RWPE2 (cell line): ENCODE measurements at regions not wholly inside any gene's neighbourhood (a gene's known extent, or its start where the extent isn't known, plus 50 kb on each side); places are given as distances from the start of the nearest gene placed in this dataset.
"Not testable (repeated sequence)": the region's sequence is repeated elsewhere in the genome, so short reads cannot be mapped to it uniquely, and the experiment has no call there.

Source experiments
- ATAC-seq: fragments of 200-7000 bp; cut with Tn5 transposase; 3 replicates; pipeline ENCODE4 v1.9.1; 2021; ENCODE audit warnings: low read depth
- DNase-seq: peaks from one replicate; pipeline ENCODE4 v3.0.0-alpha.2; 2020; ENCODE audit warnings: low spot score
- H3K27ac ChIP-seq: fragments of 450-650 bp; 2 replicates; pipeline ENCODE4 v1.5.1; 2017; ENCODE audit warnings: mild to moderate bottlenecking; ENCODE audit not compliant: poor library complexity, severe bottlenecking
- H3K27me3 ChIP-seq: fragments of 250-450 bp; sonication (Bioruptor Pico); 2 replicates; pipeline ENCODE4 v1.5.1; 2021; ENCODE audit warnings: mild to moderate bottlenecking, moderate library complexity; ENCODE audit not compliant: insufficient read depth, poor library complexity, severe bottlenecking
- H3K36me3 ChIP-seq: fragments of 250-450 bp; sonication (Bioruptor Pico); 2 replicates; pipeline ENCODE4 v1.5.1; 2020; ENCODE audit warnings: low read depth, mild to moderate bottlenecking, moderate library complexity
- H3K4me1 ChIP-seq: fragments of 250-450 bp; sonication (Bioruptor Pico); 2 replicates; pipeline ENCODE4 v1.5.1; 2021; ENCODE audit warnings: mild to moderate bottlenecking, moderate library complexity; ENCODE audit not compliant: insufficient read depth, poor library complexity, severe bottlenecking
- H3K4me3 ChIP-seq: fragments of 250-450 bp; sonication (Bioruptor Pico); 2 replicates; pipeline ENCODE4 v1.5.1; 2021; ENCODE audit warnings: mild to moderate bottlenecking, moderate library complexity; ENCODE audit not compliant: severe bottlenecking
- H3K9me3 ChIP-seq: fragments of 250-450 bp; sonication (Bioruptor Pico); 2 replicates; pipeline ENCODE4 v1.5.1; 2021; ENCODE audit warnings: mild to moderate bottlenecking, moderate library complexity; ENCODE audit not compliant: severe bottlenecking
- CTCF ChIP-seq: fragments of 450-650 bp; IDR thresholded peaks from one replicate; pipeline ENCODE4 v1.5.1; 2017; ENCODE audit warnings: mild to moderate bottlenecking, moderate library complexity; ENCODE audit not compliant: poor library complexity, severe bottlenecking

DNA sequence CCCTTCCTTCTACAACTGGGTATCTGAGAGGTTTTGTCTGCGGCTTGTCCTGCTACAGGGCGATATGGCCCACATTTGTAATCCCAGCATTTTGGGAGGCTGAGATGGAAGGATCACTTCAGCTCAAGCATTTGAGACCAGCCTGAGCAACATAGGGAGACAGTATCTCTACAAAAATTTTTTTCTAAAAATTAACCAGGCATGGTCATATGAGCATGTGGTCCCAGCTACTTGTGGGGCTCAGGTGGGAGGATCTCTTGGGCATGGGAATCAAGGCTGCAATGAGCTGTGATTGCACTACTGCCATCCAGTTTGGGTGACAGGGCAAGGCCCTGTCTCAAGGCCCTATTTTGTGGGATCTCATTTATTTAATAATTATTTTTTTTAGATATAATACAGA is 420.6 kb upstream of the PABPC4L start:
- no peaks in the 10 kb centered on the region for H3K27me3 ChIP-seq
- ATAC-seq (no peak), DNase-seq (no peak)
- H3K4me3 ChIP-seq = no peak overlapping the region
- no peak overlapping the region for H3K27ac ChIP-seq
- no peaks in the 10 kb centered on the region for H3K9me3 ChIP-seq
- peaks cover 8% of the 10 kb centered on the region for H3K4me1 ChIP-seq
- no peak for TF ChIP-seq CTCF
- H3K36me3 ChIP-seq = no peaks in the 10 kb centered on the region

DNA sequence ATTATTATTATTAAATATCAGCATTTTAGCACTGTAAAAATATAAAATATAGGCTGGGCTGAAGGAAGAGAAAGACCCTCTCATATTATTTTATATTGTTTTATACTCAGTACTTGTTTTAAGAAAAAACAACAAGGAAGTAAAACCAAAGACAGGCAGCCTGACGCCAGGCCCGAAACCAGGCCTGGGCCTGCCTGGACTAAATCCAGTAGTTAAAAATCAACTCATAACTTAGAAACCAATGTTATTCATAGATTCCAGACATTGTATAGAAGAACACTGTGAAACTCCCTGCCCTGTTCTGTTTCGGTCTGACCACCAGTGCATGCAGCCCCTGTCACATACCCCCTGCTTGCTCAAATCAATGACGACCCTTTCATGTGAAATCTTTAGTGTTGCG is 420.1 kb upstream of the PABPC4L start:
- H3K9me3 ChIP-seq, ATAC-seq, H3K27me3 ChIP-seq, H3K27ac ChIP-seq, H3K4me1 ChIP-seq, H3K36me3 ChIP-seq, DNase-seq, H3K4me3 ChIP-seq: not testable (repeated sequence)

DNA sequence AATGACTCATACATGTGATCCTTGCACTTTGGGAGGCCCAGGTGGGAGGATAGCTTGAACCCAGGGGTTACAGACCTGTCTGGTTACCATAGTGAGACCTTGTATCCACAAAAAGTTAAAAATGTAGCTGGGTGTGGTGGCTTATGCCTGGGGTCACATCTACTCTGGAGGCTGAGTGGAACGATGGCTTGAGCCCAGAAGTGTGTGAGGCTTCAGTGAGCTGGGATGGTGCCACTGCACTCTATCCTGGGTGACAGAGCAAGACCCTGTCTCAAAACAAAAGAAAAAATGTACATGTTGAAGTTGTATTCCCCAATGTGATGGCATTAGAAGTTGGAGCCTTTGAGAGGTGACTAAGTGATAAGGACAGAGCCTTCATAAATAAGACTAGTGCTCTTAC is 409.4 kb upstream of the PABPC4L start:
- Histone ChIP-seq H3K36me3 (no peaks in the 10 kb centered on the region), H3K27ac (no peak overlapping the region), H3K27me3 (no peaks in the 10 kb centered on the region), H3K4me3 (no peak overlapping the region), H3K9me3 (no peaks in the 10 kb centered on the region), H3K4me1 (no peaks in the 10 kb centered on the region)
- no peak for TF ChIP-seq CTCF
- no peak for ATAC-seq
- no peak for DNase-seq

GRCh38 chr4:134610172-134610571 is 408.6 kb upstream of the PABPC4L start:
- no peaks in the 10 kb centered on the region for H3K4me1 ChIP-seq
- no peak overlapping the region for H3K4me3 ChIP-seq
- TF ChIP-seq CTCF = no peak
- no peaks in the 10 kb centered on the region for H3K9me3 ChIP-seq
- H3K36me3 ChIP-seq = no peaks in the 10 kb centered on the region
- DNase-seq = no peak
- no peaks in the 10 kb centered on the region for H3K27me3 ChIP-seq
- no peak for ATAC-seq
- H3K27ac ChIP-seq = no peak overlapping the region

- no peak for TF ChIP-seq CTCF
- no peak overlapping the region for H3K4me3 ChIP-seq
- DNase-seq (no peak), ATAC-seq (no peak)
- H3K27me3 ChIP-seq = no peaks in the 10 kb centered on the region
- no peaks in the 10 kb centered on the region for H3K36me3 ChIP-seq
- H3K9me3 ChIP-seq = no peaks in the 10 kb centered on the region
- H3K4me1 ChIP-seq = no peaks in the 10 kb centered on the region
- H3K27ac ChIP-seq = no peak overlapping the region
Observed at GRCh38 chr4:134601706-134602105, 400.1 kb upstream of the PABPC4L start.
